Medulla oblongata (tissue), 1 donor: ENCODE measurements at regions not wholly inside any gene's neighbourhood (a gene's known extent, or its start where the extent isn't known, plus 50 kb on each side); places are given as distances from the start of the nearest gene placed in this dataset.

Experiments
- DNase-seq: peaks from one replicate; pipeline ENCODE4 v3.0.0-alpha.2; 2015; ENCODE audit errors: extremely low spot score

GRCh38 chr4:43778187-43778915 lies 670.3 kb downstream of the KCTD8 start:
- DNase-seq = no peak

DNA sequence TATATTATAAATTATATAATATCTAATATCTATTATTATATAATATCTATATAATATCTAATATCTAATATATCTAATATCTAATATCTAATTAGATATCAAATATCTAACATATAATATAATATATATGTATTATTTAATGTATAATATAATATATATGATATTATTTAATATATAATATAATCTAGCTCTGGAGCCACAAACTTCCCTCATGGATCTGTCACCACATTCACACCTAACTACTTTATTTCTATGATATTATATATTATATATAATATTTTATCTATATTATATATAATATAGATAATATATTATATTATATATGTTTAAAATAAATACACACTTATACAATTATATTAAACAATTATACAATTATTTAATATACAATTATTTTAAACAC lies 667.5 kb downstream of the KCTD8 start:
- DNase-seq = no peak

GRCh38 chr4:43782391-43782790 lies 666.2 kb downstream of the KCTD8 start:
- DNase-seq = no peak

- DNase-seq = no peak
Measured at GRCh38 chr4:43816116-43816515, 632.5 kb downstream of the KCTD8 start.

DNA sequence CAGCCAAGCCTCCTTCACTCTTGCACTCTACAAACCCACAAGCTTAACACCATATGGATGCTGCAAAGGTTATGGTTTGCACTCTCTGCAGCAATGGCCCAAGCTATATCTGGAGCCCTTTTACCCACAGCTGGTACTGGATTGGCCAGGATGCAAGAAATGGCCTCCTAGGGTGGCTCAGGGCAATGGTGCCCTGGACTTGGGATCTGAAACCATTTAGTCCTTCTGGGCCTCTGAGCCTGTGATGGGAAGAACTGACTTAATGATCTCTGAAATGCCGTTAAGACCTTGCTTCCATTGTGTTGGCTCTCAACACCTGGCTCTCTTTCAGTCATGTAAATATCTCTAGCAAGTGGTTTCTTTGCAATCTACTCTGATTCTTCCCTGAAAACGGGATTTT lies 626.0 kb downstream of the KCTD8 start:
- DNase-seq = no peak

GRCh38 chr4:43835869-43836268 lies 612.7 kb downstream of the KCTD8 start:
- no peak for DNase-seq

- DNase-seq = no peak
Measured at GRCh38 chr4:43837171-43837570, 611.4 kb downstream of the KCTD8 start.

- DNase-seq = no peak
Measured at GRCh38 chr4:43837604-43838003, 611.0 kb downstream of the KCTD8 start.

- DNase-seq = no peak
Measured at GRCh38 chr4:43842594-43842993, 606.0 kb downstream of the KCTD8 start.

GRCh38 chr4:43843501-43843900 lies 605.1 kb downstream of the KCTD8 start:
- no peak for DNase-seq

- DNase-seq = no peak
Measured at GRCh38 chr4:43846111-43846587, 602.5 kb downstream of the KCTD8 start.

DNA sequence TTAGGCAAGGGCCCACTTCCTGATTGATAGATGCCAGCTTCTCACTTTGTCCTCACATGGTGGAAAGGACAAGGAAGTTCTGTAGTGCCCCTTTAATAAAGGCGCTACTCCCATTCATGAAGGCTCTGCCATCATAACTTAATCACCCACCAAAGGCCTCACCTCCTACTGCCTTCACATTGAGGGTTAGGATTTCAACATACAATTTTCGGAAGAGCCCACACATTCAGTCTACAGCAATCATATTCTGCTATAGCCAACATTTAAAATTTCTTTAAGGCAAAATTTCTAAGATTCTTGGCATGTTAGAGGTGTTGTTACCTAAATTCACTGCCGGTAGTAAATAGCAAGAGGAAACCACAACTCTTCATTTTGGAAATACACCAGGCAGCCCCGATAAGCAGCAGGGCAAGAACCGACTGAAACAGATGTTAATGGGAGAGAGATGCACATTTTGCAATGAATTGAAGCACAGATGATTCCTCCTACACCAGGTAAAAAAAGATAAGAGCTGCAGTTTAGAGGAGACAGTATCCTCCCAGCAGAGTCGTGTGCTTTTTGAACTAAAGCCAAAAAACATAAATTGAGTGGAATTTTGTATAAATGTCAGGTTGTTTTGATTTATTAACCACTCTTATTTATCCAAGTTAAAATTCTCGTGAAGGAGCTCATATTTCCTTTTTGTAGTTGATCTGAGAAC lies 594.9 kb downstream of the KCTD8 start:
- no peak for DNase-seq

DNA sequence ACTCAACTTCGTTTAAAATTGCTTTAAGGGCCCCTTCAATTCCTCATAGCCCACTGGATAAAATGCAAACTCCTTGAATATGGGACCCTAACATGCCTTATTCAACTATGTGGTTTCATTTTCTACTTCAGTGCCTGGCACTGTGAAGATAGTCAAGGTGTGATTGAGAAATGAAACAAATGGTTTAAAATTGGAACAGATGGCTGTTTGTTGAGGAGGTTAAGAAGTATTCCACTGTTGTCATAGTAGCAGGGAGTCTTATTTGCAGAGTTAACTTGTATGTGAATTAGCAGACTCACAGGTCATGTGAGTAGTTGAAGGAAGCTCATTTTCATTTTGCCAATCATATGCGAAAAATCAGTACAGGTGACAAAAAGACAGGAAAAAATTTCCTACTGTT lies 593.3 kb downstream of the KCTD8 start:
- no peak for DNase-seq

- DNase-seq = no peak
Measured at GRCh38 chr4:43864616-43865146, 583.9 kb downstream of the KCTD8 start.

DNA sequence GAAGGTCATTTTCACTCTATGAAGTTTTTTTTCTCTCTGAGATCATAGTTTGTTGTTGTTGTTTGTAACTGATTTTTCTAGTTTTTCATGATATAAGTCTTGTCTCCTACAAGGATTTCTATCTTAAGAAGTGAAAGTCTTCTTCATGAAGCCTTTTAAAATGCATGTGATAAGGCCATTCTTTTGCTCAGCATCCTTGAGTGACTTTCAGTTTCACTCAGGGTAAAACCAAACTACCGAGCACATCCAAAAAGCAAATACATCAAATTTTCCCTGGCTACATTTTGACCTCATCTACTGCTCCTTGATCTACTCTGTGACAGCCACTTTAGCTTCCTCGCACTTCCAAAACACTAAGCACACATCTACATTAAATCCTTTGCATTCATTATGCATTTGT lies 580.7 kb downstream of the KCTD8 start:
- DNase-seq = no peak

DNA sequence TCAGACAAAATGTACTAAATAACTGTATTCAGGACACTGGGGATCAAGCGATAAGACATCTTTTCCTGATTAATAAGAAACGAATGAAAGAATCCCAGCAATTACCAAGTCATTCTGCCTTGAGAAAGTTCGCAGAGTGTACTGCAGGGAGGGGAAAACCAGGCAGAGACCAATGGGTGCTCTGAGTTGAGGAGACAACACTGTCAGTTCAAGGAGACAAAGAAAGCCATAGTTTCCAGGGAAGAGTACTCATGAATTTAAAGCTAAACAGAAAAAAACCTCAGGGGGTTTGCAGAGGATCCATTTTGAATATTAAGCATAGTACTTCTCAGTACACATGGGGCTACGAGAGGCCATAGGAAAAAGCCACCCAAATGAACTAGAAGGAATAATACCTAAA lies 573.0 kb downstream of the KCTD8 start:
- no peak for DNase-seq

- DNase-seq = no peak
Measured at GRCh38 chr4:43882470-43882869, 566.1 kb downstream of the KCTD8 start.

DNA sequence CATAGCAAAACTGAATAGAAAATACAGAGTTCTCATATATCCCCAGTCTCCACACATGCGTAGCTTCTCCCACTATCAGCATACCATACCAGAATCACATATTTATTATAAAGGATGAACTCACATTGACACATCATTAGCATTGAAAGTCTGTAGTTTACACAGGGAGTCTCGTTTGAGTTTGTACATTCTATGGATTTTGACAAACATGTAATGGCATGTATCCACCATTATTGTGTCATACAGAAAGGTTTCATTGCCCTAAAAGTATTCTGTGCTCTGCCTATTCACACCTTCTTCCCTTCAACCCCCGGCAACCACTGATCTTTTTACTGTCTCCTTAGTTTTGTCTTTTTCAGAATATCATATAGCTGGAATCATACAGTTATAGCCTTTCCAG lies 562.4 kb downstream of the KCTD8 start:
- no peak for DNase-seq

DNA sequence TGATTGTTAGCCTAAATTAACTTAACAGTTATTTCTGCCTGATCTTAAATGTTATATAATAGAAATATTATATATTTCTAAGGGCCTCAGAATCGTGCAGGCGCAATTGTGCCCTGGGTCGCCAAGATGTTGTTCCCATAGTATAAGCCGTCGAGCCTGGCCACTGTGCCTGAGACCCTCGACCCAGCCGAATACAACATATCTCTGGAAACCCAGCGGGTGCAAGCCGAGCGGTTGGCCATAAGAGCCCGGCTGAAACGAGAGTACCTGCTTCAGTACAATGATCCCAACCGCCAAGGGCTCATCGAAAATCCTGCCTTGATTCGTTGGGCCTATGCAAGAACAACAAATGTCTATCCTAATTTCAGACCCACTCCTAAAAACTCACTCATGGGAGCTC lies 549.8 kb downstream of the KCTD8 start:
- no peak for DNase-seq

GRCh38 chr4:43903456-43903855 lies 545.2 kb downstream of the KCTD8 start:
- DNase-seq = no peak

GRCh38 chr4:43918377-43918776 lies 530.2 kb downstream of the KCTD8 start:
- no peak for DNase-seq

DNA sequence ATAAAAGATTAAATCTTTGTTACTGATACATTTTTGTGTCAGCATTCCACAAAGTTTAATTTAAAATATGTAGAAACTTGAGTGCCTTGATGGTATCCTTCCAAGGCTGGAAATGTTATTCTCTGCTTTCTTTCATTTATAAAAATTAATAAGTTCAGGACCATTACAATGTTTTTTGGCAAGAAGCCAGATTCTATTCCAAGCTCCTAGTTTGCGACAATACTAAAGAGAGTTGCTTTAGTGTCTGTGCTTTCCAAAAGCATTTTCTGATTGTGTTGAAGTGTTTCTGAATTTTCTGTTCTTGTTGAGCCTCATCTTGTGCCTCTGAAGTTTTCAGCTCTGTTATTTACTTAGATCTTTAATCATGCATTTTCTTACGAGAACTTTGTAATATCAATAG lies 516.2 kb downstream of the KCTD8 start:
- peak; percentile 20 for DNase-seq

GRCh38 chr4:43943998-43944397 lies 504.6 kb downstream of the KCTD8 start:
- no peak for DNase-seq
